ENCODE measurements at regions not wholly inside any gene's neighbourhood (a gene's known extent, or its start where the extent isn't known, plus 50 kb on each side); places are given as distances from the start of the nearest gene placed in this dataset.
"Not testable (repeated sequence)": the region's sequence is repeated elsewhere in the genome, so short reads cannot be mapped to it uniquely, and the experiment has no call there.

DNA sequence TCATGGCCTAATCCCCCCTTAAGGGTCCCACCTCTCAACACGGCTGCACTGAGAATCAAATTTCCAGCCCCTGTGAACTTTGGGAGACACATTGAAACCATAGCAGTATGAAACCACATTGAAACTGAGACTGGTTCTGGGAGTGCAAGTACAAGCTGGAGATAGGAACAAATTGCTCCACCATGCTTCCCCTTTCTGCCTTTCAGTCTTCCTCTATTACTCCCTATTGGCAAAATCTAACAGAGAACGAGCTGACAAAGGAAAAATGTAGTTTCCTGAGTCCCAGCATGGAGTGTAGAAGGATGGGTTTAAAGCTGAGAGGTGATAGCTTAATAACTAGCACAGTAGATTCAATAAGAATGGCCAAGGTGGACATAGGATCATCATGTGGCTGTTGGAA lies 161.7 kb upstream of the RPL34 start:
- no peak for DNase-seq (ENCODE audit: low read depth)

DNA sequence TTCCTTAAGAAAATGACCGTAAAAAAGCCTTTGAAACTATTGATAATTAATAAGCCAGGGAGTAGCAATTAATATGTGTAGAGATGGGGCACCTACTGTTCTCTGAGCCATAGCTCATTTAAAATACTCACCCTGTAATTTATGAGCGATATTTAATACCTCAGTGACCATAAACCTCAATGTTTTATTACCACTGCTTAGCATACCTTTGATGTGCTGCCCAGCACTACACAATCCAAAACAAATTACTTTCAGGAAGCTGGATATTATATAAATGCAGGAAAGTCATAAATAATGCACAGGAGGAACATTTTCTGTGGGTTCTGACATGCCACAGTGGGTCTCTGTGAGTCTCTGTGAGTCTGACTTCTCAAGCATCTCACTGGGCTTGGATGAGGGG lies 166.1 kb upstream of the RPL34 start:
- DNase-seq (ENCODE audit: low read depth): no peak

DNA sequence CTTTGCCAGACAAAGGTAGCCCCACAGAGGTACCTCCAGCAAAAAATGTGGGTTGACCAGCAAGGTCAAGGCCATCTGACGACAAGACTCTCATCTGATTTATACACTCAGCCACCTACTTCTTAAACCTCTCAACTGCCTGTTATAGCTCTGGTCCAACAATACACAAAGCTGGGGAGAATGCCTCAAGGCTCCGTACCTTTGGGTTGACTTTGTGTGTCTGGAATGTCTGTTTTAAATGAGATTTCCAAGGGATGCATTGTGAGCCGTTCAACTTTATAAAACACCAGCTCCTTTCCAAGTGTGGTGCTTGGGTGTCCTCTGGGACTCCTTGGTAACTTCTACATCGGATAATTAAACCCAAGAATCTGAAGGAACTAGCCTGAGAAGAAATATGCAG lies 167.0 kb upstream of the RPL34 start:
- DNase-seq (ENCODE audit: low read depth): no peak

DNA sequence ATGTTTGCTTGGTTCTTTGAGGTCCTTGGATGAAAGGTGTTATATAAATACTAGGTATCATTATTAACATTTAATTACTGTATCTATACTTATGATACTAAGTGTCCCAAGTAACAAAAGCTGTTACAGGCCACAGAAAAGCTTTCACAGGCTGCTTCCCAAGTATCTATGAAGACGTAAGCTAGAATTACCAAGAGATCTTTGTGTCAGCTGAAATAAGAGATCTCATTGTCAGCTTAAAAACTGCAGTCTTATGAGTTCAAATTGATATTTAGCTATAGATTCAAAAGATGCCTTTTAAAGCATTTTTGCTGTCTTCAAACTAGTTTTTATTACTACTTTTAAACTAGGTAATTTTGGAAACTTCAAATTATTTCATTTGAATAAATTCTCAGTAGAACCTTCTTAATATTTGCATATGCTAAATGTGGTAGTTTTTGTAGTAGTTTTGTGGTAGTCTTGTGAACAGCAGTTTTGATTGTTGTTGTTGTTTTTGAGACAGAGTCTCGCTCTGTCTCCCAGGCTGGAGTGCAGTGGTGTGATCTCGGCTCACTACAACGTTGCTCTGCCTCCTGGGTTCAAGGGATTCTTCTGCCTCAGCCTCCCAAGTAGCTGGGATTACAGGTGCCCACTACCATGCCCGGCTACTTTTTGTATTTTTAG lies 170.0 kb upstream of the RPL34 start:
- DNase-seq (ENCODE audit: low read depth): no peak

DNA sequence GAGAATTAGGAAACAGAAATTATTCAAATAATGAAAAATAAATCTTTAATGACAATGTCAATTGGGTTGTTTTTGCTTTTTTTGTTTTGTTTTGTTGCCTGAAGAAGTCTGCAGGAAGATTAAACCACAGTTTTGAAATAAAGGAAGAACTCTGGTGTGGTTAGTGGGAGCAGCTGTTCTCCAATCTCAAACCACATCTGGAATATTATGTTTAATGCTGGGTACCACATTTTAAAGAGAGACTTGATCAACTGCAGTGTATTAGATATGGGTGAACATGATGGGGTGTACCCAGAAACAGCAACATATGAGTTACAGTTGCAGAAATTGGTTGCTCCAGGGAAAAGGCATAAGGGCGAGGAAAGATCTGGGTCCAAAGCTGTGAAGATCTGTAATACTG lies 171.2 kb upstream of the RPL34 start:
- DNase-seq (ENCODE audit: low read depth): no peak

DNA sequence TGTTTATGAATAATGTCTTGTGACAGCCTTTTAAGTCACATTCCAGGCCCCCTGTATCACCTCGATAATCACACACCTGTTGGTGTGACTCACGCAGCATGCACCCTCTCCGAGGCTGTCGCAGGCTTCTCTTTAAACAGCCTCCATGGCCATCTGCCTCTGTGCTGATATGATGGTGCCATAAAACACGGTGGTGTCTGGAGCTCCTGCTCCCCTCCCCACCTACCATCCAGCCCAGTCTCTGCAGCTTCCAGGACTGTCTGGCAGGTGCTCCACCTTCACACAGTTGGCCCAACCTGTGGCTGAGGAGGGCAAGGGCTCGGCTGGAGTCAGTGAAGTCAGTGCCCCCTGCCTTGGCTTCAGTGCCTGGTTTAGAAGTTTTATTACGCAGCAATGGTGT lies 173.8 kb upstream of the RPL34 start:
- DNase-seq (ENCODE audit: low read depth): no peak

DNA sequence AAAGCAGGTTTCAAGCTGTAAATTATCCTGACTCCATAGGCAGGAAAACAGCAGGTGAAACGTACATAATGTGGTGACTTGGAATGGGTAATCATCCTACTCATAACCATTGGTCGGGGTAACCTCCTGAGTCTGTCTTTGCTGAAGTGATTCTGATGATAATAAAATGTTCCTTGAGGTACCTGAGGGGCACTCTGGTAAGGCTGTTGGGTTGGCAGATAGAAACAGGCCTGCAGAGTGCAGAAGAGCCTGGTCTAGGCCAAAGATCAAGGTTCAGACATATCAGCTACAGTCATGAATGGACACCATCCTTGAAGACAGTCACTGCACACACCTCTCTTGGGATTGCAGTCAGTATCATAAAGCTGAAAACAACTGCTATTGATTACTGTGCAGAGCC lies 174.7 kb upstream of the RPL34 start:
- DNase-seq (ENCODE audit: low read depth): no peak

DNA sequence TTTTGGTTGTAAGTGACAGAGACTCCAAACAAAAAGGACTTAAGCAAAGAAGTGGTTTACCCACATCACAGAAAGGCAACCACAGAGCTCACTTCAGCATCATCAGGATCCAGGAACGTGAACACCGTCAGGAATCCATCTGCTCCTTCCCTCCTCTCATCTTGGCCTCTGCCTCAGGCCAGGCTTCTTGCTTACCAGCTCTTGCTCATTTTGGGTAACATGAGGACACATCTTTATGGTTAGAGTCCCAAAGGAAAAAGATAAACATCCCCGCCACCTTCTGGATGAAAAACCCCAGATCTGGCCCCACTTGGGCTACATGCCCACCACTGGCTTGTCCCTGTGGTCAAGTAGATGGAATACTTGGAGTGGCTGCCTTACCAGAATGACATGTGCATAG lies 176.8 kb upstream of the RPL34 start:
- no peak for DNase-seq (ENCODE audit: low read depth)

DNA sequence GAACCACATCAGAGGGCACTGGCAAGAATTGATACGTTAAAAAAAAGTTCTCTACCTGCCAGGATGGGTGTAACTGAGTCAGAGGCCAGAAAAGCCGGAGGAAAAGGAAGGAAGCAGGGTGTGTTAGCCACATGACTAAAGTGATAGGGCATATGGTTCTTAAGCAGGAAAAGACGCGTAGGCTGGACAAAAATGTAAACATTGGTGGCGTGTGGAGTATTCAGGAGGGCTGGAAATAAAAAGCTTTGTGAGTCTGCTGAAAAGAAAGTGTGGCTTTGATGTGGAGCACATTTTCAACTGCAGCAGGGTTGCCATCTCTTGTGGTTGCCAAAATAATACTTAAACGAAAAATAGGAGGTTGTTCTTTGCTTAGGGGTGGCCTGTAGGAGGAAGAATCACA lies 186.5 kb upstream of the RPL34 start:
- no peak for DNase-seq (ENCODE audit: low read depth)

DNA sequence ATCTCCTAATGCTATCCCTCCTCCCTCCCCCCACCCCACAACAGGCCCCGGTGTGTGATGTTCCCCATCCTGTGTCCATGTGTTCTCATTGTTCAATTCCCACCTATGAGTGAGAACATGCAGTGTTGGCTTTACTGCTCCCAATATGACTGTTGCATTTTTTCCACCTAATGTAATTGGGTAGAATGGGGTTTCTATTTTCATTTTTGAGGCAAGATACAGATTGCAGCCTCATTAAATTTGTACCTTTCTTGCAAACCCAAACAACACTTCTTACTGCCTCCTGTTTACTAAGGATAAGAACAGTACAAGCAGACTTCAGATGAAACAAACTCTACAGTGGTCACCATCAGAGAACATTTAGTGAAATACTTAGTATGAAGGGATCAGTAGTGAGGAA lies 187.0 kb upstream of the RPL34 start:
- DNase-seq (ENCODE audit: low read depth): not testable (repeated sequence)

DNA sequence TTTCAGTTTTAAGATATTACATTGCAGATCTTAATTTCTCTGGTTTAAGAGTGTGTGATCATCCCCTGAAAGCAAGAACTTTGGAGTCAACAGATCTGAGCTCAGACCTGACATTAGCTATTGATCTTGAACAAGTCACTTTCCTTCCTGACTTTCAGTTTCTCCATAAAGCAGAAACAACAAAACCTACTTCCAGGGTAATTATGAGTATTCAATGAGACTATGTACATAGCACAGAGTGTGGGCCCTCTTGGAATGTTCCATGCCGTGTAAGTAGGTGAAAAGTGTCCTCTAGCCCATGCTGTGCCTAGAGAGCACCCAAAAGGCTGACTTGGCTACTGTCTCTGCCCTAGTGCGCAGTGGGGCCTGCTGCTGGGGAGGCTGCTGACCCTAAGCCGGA lies 188.0 kb upstream of the RPL34 start:
- no peak for DNase-seq (ENCODE audit: low read depth)

DNA sequence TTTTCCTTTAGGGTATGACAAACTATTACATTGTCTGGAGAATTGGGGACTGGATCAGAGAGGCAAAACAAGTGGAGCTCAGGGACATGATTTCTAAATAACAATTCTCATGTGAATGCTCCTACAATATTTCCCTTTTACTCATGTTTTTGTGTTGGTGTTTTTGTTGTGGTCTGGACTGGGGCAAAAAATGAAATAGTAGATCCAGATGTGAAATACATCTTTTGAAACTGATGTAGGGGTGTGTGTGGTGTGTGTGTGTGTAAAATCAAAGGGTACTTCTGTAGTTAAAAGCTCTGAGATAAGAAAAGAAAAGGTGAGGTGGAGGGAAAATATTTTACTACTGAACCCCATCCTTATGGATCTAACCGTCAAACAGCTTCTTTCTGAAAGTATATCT lies 188.4 kb upstream of the RPL34 start:
- no peak for DNase-seq (ENCODE audit: low read depth)

DNA sequence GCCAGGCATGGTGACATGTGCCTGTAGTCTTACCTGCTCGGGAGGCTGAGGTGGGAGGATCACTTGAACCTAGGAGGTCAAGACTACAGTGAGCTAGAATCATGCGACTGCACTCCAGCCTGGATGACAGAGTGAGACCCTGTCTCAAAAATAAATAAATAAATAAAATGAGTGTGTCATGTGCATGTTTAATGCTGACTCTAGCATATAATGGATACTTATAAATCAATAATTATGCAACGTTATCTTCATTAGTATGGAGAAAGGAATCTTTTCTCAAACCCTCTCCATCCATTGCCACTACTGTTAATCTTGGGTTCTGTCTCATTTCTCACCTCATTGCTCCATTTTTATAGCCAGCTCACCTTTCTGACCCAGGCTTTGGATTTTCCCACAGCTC lies 189.5 kb upstream of the RPL34 start:
- no peak for DNase-seq (ENCODE audit: low read depth)

DNA sequence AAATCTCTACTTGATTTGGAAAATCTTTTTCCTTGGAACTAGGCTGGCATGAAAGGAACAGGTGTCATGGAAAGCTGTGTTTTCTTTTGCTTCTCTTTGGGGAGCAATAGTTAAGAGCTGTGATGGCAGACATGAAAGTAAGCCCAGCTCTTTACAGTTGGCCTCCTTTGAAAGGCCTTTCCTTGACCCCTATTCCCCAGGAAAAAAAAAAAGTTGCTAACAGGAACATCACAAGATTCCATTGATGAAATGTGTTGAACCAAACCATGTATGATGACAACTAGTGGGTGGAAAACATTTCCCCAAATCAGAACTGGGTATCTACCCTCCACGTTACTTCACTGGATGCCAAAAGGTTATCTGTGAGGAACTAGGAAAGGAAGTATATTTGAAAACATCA lies 190.7 kb upstream of the RPL34 start:
- no peak for DNase-seq (ENCODE audit: low read depth)

DNA sequence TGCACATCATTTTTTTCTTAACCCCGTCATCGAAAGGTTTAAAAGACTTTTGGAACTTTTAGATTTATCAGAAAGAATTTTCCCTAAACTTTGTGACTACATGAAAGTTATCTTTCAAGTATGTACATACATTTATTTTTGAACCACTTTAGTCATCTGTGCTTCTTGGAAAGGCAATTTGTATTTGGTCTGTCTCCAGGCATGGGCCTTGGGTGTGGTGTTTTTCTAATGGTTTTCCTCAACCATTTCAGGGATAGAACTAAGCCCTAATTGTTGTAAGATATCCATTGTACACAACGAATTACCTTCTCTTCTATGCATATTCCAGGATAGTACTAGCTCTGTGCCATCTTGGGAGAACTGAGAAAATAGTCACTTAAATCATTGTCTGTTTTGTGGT lies 191.5 kb upstream of the RPL34 start:
- no peak for DNase-seq (ENCODE audit: low read depth)

DNA sequence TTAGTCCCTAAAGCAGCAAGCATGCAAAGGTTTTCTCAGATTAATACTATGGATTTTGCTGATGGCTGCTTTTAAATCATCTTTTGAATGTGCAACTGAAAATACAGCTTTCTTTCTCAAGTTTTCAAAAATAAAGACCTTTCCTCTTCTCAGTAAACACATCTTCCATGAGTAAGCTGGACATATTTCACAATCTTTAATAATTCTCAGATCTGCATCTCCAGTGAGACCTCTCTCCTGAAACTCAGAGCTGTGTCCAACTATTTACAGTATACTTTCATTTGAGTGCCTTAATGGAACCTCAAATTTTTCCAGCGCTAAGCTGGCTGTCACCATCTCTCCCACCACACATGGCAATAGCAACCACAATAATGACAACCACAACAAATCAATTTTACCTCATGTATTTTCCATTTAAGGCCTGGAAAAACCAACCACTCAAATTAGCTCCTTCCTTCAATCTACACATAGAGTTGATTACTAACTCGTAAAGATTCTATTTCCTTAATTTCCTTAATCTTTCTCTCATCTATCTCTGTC lies 192.4 kb upstream of the RPL34 start:
- DNase-seq (ENCODE audit: low read depth): no peak

DNA sequence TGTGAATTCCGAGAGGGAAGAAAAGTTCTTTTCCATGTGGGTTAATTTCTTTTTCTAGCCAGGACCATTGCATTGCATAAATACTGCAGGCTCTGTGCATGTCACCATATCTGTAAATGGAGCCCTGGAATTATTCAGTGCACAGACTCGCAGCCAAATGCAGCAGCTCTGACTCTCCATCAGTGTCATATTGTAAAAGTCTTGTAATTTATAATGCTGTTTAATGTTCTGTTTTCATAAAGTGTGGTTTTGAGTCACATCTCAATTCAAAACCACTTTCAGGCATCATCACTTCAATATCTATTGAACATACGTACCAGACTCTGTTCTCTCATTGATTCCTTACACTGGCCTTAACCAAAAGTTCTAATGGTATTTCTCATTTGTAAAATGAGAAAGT lies 193.9 kb upstream of the RPL34 start:
- no peak for DNase-seq (ENCODE audit: low read depth)

DNA sequence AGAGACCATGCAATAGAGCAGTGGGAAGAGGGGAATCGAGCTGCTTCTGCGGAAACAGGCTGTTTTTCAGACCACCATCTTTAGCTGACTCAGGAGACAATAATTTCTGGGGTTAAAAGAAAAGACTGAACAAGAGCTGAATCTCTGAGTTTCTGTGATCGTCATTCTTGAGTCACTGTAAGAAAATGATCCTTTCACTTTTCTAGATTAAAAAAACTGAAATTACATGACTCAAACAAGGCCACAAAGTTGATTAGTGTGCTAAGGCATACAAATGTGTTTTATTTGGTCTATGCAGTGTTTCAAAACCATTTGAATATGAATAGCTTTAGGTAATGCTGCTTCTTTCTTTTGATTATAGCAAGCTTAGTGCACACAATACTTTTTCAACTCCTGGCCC lies 194.4 kb upstream of the RPL34 start:
- no peak for DNase-seq (ENCODE audit: low read depth)

DNA sequence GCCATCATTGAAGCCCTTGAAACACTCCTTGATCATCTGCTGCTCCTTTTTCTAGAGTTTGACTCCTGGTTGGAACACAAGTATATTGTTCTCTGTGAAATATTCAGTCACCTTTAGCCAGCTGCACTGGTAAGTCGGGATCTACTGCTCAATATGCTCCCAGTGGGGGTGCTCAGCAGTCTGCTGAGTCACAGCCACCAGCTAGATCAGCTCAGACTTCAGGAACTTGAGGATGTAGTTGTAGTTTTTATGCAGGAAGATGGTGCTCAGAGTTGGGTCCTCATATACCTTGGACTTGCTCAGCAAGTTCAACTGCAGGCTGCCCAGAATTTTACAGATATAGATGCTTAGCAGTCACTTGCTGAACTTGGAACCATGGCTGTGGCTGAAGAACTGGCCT lies 202.5 kb upstream of the RPL34 start:
- no peak for DNase-seq (ENCODE audit: low read depth)

DNA sequence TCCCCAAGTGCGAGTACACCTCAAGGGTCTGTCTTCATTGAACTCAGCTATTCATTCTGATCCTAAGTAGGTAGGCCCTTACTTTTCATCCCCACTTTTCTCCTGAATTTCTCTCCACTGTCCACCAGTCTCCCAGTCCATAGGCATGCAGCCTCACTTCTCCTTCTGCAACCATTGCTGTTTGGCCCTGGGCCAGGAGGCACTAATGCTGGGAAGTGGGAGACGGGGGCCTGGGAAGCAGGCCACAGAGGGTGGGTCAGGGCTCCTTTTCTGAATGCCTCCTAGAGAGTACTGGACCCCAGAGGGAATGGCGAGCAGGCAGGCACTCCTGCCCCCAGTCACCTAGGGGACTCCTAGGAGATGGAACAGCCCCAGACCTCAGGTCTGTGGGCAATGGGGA lies 203.5 kb upstream of the RPL34 start:
- no peak for DNase-seq (ENCODE audit: low read depth)

DNA sequence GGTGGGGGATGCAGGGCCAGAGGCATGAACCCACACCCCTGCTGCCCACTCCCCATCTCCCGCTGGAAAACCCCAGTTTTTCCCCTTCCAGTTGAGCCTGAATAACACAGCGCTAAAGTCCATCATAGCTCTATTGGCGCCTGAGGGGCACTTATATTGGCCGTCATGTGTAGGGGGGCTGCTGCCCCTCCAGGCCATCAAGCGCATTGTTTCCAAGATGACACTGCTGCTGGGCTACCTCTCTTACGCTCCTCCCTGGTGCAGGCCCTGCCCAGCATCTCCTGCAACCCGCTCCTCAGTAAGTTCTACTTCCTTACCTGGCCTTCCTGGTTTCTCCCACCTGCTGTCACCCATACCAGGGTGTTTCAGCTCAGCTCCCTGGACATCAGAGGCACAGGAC lies 205.0 kb upstream of the RPL34 start:
- DNase-seq (ENCODE audit: low read depth): no peak

DNA sequence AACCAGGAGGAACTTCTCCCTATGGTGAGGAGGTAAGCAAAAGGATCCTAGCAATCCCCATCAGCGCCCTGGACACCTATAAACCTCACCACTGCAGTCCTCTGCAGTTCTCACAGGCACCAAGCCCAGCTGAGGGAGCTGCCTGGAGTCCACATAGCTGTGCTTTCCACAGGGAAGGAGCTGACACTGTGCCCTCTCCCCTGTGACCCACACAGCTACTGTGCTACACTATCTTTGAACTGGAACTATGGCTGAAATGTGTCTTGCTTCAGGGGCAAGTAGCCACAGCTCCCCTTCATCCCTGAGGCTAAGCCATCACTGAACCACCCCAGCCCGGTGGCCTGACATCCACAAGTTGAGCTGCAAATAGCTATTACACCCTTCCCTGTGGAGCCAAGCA lies 208.5 kb upstream of the RPL34 start:
- DNase-seq (ENCODE audit: low read depth): no peak

DNA sequence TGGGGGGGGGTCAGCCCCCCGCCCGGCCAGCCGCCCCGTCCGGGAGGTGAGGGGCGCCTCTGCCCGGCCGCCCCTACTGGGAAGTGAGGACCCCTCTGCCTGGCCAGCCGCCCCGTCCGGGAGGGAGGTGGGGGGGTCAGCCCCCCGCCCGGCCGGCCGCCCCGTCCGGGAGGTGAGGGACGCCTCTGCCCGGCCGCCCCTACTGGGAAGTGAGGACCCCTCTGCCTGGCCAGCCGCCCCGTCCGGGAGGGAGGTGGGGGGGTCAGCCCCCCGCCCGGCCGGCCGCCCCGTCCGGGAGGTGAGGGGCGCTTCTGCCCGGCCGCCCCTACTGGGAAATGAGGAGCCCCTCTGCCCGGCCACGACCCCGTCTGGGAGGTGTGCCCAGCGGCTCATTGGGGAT lies 210.7 kb upstream of the RPL34 start:
- DNase-seq (ENCODE audit: low read depth): not testable (repeated sequence)

DNA sequence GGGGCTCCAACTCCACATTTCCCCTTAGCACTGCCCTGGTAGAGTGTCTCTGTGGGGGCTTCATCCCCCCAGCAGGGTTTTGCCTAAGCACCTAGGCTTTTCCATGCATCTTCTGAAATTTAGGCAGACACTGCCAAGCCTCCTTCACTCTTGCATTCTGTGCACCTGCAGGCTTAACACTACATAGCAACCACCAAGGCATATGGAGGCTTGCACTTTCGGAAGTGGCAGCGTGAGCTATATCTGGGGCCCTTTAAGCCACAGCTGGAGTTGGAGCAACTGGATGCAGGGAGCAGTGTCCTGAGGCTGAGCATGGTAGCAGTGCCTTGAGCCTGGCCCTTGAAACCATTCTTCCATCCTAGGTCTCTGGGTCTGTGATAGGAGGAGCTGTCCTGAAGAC lies 214.8 kb upstream of the RPL34 start:
- DNase-seq (ENCODE audit: low read depth): no peak

DNA sequence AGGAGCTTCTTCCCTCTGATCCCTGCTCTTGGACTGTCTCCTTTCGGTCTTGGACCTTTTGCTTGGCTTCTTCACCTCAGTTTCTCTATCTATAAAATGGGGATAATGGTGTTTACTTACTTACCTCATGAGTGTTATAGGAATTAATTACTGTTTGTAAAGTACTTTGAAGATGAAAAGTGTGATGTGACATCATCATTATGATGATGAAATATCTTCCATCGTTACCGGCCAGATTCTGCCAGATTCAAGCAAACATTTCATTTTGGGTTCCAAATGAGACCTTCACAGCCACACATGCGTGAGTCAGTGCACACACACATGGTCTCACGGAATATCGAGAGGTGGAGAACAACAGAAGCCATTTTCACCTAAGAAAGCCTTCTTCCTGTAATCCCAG lies 220.1 kb upstream of the RPL34 start:
- no peak for DNase-seq (ENCODE audit: low read depth)
